Left hindlimb (tissue), 1 donor: ENCODE measurements at regions not wholly inside any gene's neighbourhood (a gene's known extent, or its start where the extent isn't known, plus 50 kb on each side); places are given as distances from the start of the nearest gene placed in this dataset.

Experiments
- DNase-seq: peaks from one replicate; pipeline ENCODE4 v3.0.0-alpha.2; 2018

- DNase-seq: no peak
Observed at GRCh38 chr5:31137676-31138075, 55.8 kb upstream of the CDH6 start.

DNA sequence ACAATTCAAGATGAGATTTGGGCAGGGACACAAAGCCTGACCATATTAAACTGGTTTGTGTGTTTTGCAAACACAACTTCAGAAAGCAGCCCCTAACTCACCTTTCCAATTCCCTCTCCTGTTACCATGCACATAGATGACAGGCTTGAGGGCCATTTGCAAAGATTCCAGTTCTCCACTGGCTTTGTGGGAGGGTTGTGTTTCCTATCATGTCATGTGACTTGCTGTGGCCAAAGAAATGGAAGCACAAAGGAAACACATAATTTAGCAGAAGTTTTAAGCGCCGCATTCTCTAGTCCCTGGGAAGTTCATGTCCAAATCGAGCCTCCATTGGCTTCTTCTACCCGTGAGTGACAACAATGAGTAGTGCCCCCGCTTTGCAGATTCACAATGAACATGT lies 57.9 kb upstream of the CDH6 start:
- no peak for DNase-seq

DNA sequence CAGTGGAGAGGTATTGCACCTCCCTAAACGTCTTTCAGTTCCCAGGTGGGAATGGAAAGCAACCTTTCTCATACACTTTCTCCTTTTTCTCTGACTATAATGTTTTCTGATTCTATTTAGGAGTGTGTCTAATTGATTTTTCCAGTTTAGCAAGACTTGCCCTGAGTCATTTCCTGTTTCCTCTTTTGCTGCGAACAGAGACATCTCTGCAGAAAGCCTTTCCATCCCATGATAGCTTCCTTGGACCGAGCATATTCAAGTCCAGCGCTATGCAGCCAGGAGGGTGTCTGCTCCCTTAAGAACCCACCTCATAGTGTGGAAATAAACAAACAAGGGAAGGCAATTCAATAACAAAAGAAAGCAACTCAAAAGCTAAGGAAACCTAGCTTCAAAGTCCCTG lies 60.0 kb upstream of the CDH6 start:
- no peak for DNase-seq

GRCh38 chr5:31131381-31131891 lies 62.0 kb upstream of the CDH6 start:
- DNase-seq: no peak

DNA sequence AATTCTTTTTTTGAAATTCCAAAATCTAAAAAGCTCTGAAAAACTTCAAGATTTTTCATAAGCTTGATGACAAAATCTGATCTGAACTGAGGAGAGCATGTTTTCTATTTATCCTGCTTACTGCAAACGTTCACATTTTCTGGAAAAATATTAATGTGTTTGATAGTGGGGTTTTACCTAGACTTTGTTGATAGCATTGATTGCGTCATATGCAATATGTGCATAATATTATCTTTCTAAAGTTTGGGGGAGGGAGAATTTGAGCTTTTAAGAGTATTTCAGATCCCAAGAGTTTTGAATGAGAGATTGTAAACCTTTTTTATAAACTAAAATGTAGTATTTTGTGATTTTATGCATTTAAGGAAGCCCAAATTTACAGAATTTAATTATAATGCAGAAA lies 62.8 kb upstream of the CDH6 start:
- DNase-seq: no peak

GRCh38 chr5:31124651-31125305 lies 68.7 kb upstream of the CDH6 start:
- DNase-seq: no peak

DNA sequence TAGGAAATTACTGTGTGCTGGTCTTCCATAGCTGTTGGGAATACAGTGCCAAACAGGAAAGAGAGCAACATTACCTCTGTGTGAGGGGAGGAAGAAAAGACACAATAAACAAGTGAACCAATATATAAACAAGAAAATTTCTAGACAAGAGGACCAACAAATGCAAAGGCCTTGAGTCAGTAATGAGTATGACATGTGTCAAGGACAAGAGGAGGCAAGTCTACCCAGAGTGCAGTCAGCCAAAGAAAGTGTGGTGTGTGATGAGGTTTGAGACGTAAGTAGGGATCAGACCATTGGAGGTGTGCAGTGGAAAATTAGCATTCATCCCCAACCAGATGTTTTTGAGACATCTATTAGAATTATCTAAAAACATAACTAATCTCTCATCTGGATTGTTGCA lies 69.5 kb upstream of the CDH6 start:
- no peak for DNase-seq

DNA sequence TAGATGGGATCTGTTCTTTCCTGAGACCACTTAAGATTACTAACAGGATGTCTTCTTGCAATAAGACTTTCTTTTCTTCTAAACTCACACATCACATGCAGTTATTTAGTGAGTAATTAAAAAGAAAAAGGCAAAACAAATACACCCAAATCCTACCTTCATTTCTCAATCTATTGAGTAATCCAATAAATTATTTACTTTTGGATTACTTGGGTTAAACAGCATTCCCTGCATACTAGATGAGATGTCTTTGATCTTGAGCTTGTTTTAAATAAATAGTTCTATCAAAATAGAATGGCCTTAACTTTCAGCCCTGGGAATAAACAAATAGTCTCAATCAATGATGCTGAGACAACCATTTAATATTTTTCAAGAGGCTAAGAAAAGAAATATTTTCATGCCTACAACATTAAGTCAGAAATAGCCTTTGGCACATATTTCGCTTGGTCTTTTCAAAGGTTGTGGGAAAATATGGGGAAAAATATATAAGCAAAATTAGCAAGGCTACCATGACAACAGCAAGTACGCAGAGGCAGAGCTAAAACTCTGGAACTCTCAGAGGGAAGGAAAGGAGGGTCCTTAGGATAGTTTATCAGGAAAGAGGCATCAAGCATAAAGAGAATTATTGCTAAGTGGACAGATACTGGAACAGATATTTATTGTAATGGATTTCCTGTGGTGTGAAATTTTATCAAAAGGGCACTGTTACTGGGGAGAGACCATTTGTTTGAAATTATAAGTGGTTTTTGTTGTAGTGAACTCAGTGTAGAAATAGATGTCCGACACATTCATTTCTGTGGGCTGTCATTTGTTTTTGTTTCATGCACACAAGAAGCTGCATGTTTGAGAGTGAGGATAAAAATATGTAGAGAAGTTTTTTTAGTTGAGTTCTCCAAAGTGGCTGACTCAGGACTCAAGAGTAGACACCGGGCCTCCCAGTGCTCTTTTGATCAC lies 70.2 kb upstream of the CDH6 start:
- no peak for DNase-seq

GRCh38 chr5:31121224-31121623 lies 72.3 kb upstream of the CDH6 start:
- no peak for DNase-seq

DNA sequence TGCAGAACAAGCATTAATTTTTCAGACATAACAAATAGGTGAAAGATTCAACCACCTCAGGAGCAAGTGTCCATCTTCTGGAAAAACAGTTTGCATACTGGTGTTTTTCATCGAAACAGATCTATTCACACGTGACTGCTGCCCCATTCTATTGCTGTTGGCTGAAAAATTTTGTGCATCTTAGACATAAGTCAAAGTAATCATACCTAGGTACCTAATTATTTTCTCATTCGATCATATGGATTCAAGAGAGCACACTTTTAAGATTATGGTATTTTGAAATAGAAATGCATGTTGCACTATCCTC lies 72.9 kb upstream of the CDH6 start:
- DNase-seq: no peak

DNA sequence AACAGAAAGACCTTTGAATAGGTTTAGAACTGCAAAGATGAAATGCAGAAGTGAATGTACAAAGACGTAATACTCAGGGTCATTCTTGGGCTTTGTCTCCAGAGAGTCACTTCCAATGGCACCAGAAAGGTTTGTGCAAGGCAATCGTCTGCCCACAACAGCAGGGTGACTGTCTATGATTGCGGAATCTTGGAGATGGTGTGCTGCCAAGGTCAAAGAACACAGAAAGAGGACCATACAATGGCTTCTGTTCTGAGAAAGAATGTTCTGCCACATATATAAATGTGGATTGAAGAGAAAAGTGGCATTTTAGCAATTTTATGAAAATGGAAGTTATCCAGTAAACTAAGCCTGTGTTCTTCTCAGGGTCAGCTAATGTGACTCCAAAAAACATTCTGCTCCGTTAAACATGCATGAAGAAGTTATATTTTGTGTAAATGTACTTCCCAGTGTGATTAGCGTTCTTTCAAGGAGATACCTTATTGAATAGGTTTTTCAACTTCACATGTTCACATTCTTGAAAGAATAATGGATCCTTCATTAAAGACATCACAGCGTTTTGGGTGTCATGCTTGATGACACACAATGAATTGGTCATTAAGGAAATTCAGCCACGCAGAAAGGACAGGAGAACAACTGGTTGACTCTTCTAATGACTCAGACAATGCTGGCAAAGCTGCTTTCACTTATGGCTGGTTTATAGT lies 73.4 kb upstream of the CDH6 start:
- DNase-seq: no peak

DNA sequence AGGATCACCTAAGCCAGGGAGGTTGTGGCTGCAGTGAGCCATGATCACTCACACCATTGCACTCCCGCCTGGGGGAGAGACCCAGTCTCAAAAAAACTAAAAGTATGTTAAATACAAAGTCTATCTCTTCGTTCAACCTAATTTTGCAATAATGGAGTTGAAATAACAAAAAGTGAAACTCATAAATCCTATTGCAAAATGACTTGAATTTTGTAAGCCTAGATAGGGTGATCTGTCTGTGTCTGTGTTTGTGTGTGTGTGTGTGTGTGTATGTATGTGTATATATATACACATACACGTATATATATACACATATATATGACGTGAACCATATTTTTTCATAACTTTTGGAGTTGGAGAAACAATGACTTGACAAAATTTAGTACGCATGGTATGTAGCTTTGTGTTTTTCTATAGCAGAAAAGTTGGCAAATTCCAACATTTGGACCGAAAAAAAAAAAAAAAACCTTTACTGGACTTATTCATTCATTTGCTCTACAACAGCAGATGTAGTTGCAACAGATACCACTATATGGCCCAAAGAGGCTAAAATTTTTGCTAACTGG lies 76.9 kb upstream of the CDH6 start:
- DNase-seq: no peak

DNA sequence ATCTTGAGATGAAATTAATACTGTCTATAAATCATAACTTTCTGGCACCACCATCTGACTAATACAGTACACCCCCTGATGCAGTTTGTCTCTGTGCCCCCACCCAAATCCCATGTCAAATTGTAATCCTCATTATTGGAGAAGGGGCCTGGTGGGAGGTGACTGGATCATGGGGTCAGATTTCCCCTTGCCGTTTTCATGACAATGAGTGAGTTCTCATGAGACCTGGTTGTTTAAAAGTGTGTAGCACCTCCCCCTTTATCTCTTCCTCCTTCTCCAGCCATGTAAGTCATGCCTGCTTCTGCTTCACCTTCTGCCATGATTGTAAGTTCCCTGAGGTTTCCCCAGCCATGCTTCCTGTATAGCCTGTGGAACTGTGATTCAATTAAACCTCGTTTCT lies 78.7 kb upstream of the CDH6 start:
- no peak for DNase-seq

DNA sequence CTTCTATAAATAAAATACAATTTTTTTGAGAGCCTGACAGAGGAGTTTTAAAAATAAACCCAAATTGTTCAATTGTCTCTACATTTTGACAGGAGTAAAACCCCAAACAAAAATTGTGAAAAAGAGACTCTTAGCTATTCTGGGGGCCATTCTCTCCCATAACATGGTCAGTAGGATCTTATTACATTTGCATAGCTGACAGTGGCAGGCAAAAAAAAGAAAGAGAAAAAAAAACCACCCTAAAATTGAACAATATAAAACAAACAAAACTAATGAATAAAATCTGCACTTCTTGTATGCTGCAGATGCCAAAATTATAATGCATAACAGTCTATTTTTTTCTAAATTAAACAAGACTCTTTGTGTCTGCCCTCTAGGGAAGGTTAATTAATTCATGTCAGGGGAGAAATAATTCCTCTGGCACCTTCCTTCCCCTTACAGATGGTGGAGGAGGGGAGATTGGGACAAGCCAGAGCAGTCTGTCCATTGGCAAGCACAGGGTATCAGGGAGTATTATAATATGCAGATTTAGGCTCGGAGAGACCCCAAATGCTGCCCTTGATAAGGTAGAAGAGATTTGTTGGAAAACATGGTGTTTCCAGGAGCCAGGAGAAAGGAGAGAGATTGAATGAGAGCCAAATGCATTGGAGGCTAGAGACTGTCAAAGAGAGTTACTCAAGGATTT lies 79.7 kb upstream of the CDH6 start:
- no peak for DNase-seq

DNA sequence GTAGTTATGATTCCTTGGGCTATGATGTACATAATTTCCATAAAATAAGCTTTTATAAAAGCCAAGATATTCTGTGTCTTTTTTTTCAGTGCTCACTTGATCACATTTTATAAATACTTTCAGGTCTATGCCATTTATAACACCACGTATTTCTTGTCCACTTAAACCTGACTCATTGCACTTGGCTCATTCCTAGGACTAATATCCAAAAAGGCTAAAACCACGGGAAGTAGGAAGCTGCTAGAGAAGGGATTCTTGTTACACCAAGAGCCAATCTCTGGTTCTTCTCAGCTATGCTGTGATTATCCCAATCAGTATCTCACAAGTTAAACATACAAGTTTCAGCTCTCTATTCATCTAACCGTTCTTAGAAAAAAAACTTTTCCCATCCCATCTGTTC lies 80.4 kb upstream of the CDH6 start:
- DNase-seq: no peak

- no peak for DNase-seq
Observed at GRCh38 chr5:31107091-31107518, 86.4 kb upstream of the CDH6 start.

DNA sequence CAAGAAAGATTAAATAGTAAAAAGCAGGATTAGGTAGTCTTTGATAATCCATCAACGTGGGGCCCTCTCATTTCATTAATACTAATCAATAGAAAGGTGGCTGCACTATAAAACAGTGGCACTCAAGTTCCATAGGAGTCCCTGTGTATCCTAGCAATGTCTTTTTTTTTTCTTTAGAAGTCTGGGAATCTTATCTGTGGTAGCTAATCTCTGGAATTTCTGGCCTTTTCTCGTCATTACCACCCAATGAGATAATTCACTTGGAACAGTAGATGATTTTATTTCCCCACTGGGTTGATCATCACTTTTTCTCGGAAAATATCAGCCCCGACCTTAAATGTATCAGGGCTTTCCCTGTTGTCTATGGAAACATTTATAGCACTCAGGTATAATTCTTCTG lies 86.8 kb upstream of the CDH6 start:
- no peak for DNase-seq

GRCh38 chr5:31106278-31106677 lies 87.2 kb upstream of the CDH6 start:
- DNase-seq: no peak

- DNase-seq: no peak
Observed at GRCh38 chr5:31104775-31105174, 88.7 kb upstream of the CDH6 start.

DNA sequence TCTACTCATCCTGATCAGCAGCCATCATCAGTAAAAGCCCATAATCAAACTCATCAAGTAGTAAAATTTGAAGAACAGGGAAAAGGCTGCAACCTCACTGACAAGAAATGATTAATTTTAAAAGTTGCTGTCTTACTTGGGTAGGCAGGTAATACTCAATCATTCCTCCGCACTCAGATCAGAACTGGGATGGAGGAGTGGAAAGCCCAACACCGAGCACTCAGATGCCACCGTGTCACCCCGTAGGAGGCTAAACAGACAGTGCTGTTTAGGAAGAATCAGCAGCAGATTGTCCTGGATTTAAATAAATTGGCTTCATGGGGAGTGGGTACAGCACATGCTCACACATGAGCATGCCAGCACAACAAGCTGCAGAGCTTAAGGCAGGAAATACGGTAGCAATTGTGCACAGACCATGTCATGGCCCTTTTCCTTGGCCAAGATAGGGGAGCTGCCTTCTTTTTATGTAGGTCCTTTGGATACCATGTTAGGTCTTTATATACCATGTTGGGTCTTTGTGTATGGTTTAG lies 92.6 kb upstream of the CDH6 start:
- no peak for DNase-seq

- no peak for DNase-seq
Observed at GRCh38 chr5:31100047-31100575, 93.4 kb upstream of the CDH6 start.

DNA sequence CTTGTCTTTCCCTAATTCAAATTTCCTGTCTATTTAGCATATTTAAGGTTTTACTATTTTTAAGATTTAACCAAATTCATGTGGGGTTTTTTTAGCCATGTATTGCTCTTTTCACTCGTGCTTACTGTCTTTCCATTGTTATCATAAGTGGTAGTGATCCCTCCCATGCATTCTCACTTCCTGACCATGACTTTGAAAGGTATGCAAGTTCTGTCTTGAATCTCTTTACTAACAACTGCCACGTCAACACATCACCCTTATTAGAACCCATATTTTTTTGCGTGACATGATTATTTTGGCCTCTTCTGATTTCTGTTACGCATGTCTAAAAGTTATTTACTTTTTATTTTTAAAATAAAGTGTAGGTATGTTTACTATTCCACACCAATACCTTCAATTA lies 94.7 kb upstream of the CDH6 start:
- no peak for DNase-seq
